ENCODE measurements at regions not wholly inside any gene's neighbourhood (a gene's known extent, or its start where the extent isn't known, plus 50 kb on each side); places are given as distances from the start of the nearest gene placed in this dataset.

GRCh38 chr4:120177603-120178002, 111.0 kb upstream of the MAD2L1 start:
- no peak for TF ChIP-seq CTCF (IDR thresholded peaks at IDR 0.05; ENCODE audit: poor library complexity, severe bottlenecking)
- no peak for TF ChIP-seq REST (IDR thresholded peaks at IDR 0.05; ENCODE audit: borderline replicate concordance)
- no peak for TF ChIP-seq SMC3 (conservative IDR thresholded peaks at IDR 0.05; ENCODE audit: poor library complexity)
- TF ChIP-seq EZH2 (IDR thresholded peaks at IDR 0.05; ENCODE audit: borderline replicate concordance, insufficient read depth, low read length, poor library complexity, severe bottlenecking) = no peak
